ENCODE measurements at regions not wholly inside any gene's neighbourhood (a gene's known extent, or its start where the extent isn't known, plus 50 kb on each side); places are given as distances from the start of the nearest gene placed in this dataset.
"Not testable (repeated sequence)": the region's sequence is repeated elsewhere in the genome, so short reads cannot be mapped to it uniquely, and the experiment has no call there.

GRCh38 chr3:194955546-194955945, 269.9 kb downstream of the FAM43A start:
- DNase-seq: no peak

DNA sequence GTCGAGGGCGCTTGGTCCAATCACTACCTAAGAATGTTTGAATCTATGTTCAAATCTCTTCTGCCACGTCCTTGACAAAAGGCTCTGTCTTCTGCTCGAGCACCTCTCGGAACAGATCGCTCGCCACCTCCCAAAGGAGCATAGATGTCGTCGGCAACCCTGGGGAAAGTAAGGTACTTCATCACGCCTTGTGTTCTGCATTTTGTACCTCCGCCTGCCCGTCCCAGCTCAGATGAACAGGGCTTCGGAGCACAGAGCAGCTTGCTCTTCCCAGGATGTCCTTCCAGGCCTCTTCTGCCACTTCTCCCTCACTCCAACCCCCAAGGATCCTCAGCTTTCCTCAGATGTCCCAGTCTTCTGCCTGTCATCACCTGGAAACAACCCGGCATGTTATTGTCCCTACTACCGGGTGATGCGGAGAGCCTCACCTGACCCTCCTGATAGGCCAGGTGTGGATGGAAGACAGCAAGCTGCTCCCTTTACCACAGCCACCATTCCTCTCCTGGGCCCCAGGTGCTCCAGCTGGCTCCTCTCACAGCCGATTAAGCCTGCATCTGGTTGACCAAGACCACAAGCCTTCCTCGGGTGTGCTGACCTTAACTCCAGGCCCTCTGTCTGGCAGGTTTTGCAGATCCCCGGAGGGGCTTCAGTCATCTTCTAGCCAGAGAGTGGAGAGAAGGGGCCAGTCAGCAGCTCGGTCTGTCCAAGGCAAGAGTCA, 270.5 kb downstream of the FAM43A start:
- no peak for DNase-seq

DNA sequence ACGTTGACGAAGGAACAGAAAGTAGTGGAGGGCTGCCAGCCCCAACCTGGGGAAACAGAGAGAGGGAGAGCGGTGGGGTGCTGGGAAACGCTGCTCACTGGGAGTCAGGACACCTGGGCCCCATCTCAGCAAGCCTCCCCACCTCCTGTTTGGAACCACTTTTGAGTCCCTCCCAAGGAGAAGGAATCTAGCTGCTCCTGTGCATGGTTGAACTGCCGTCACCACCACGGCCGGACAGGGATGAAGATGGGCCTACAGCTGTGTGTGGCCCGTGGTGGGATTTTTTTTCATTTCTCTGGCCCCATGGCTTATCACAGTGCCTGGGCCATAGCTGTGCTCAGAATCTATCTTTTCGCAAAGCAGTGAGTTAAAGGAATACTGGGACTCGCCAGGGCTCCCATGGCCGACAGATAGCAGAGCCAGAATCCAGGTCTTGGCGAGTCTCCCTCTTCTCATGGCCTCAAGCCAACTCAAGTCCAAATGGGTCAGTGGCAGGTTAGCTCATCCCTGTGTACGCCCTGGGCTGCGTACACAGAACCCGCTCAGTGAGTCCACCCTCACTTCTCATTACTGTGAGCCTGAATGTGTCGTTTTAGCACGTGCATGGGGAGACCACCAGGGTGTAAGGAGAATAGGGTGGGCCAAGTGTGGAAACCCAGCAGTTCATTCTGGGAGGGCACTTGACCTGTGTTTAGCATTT, 271.2 kb downstream of the FAM43A start:
- DNase-seq: no peak

GRCh38 chr3:194957743-194958240, 272.1 kb downstream of the FAM43A start:
- no peak for DNase-seq

DNA sequence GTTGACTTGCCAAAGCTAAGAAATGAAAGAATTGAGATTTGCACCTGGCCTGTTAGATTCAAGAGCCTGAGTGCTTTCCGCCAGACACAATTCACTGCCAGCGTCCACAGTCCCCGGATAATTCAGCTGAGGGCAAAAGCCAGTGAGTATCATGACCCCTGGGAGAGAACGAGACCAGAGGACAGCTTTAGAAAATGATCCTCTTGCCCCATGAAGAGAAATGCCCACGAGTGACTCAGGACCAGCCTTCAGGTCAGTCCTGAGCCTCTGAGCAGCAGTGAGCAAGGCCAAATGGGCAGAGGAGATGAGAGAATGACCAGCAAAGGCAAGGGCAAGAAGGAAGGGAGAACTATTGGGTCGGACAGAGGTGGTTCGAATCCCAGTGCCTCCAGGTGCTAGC, 273.5 kb downstream of the FAM43A start:
- no peak for DNase-seq

DNA sequence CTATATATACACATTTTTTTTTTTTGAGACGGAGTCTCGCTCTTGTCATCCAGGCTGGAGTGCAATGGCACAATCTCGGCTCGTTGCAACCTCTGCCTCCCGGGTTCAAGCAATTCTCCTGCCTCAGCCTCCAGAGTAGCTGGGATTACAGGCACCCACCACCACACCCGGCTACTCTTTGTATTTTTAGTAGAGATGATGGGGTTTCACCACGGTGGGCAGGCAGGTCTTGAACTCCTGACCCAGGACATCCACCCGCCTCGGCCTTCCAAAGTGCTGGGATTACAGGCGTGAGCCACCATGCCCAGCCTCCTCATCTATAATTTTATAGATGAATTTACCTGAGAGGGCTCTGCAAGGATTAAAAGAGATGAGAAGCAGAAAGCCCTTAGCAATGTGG, 274.0 kb downstream of the FAM43A start:
- not testable (repeated sequence) for DNase-seq

- no peak for DNase-seq
These were observed 274.9 kb downstream of the FAM43A start for GRCh38 chr3:194960446-194961032.

DNA sequence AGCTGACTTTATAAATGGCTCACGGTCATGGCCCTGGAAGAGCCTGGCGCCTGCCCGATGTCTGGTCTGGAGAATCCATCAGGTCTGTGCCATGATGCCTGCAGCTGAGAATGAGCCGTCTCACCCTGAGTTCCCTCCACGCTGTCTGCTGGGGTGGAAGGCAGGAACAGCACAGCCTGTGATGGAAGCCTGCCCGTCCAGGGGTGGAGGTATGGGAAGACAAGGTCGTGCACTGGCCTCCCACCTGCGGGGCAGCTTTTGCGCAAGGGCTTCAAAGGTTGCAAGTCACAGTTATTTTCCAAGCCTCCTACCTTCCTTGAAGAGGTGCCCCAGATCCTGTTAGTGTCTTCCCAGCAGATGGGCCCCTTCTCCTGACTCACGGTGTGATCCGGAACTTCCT, 275.5 kb downstream of the FAM43A start:
- no peak for DNase-seq

- DNase-seq: no peak
These were observed 275.9 kb downstream of the FAM43A start for GRCh38 chr3:194961571-194961970.

DNA sequence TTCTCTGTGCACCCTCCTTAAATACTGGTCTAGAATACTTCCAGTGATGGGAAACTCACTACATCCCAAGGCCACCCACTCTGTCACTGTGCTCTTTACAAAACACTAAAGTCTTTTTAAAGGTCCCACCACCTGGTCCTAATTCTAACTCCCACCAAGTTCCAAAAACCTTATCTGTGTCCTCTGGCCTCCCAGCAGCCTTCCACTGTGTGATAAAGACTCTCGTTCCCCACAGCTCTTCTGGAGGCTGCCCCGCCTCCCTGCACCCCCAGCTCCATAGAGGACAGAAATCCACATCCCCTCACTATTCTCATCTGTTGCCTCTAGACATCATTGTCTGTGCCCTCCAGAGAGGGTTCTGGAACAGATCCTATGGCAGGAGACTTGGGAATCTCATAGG, 276.4 kb downstream of the FAM43A start:
- DNase-seq: no peak

GRCh38 chr3:194964809-194965208, 279.1 kb downstream of the FAM43A start:
- DNase-seq: no peak

DNA sequence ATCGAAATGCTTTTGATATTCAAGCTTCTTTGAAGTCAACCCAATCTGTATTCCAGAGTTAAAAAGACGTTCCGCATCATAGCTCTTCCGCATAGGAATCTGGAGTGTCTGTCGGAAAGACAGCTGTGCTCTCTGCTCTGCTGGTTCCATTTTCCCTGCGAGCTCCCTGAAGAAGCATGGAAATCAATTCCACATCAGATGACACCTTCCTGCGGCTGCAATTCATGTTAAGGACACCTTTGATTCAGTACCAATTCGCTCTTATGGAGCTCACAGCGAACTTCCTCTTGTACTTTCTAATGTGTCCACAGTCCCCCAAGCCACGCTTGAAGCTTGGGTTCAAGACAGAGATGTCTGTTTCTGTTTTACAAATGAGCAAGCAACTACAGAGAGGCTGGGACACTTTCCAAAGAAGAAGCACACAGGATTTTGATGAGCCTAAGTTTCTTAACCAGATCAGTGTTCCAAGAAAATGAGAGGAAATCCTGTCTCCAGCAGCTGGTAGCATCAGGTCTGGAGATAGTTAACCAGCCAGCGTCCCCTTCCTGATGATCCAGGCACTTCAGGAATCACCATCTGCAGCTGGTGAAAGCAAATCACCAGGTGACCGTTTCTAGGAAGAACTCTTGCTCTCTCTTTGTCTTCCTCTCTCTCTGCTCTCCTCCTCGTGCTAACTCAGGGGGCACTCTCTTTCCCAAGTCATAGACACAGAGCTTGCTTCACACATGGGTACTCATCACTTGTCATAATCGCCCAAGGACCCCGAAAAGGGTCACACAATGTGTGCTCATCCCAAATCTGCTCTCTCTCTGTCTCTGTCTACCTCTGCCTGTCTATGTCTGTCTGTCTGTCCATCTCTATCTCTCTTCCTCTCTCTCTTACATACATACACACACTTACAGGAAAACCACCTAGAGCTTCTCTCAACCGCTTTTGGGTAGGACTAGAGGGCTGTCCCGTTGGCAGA, 281.8 kb downstream of the FAM43A start:
- DNase-seq: no peak

GRCh38 chr3:194970066-194970465, 284.4 kb downstream of the FAM43A start:
- DNase-seq: no peak

- no peak for DNase-seq
These were observed 285.3 kb downstream of the FAM43A start for GRCh38 chr3:194971009-194971408.

DNA sequence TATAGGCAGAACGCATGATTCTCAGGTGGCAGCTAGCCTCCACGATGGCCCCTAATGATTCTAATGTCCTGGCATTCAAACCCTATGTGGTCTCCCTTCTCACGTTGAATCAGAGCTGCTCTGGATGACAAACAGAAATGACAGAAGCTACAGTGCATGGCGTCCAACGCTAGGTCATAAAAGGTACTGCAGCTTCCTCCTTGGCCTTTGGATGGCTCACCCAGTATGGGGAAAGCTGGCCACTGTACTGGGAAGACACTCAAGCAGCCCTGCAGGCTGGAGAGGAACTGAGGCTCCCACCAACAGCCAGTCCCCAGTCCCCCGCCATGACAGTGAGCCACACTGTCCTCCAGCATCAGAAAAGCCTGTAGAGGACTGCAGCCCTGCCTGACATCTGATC, 286.3 kb downstream of the FAM43A start:
- no peak for DNase-seq

DNA sequence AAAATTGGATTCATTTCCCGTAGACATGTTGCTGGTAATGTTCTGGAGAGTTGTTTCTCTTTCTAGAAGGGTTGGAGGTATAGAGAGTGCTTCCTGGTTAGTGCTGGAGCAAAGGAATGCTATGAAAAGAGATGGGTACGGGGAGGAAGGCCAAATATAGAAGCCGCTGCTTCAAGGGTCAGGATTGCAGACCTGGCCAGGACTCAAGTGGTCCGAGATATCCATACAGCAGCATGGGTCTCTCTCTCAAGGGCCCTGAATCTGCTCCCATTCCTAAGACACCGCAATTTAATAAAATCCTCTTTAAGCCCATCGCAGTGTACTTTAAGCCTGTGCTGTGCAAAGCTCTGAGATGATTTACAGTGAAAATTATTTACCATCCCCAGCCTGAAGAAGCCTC, 287.0 kb downstream of the FAM43A start:
- DNase-seq: no peak

GRCh38 chr3:194973366-194974000, 287.8 kb downstream of the FAM43A start:
- DNase-seq: no peak

DNA sequence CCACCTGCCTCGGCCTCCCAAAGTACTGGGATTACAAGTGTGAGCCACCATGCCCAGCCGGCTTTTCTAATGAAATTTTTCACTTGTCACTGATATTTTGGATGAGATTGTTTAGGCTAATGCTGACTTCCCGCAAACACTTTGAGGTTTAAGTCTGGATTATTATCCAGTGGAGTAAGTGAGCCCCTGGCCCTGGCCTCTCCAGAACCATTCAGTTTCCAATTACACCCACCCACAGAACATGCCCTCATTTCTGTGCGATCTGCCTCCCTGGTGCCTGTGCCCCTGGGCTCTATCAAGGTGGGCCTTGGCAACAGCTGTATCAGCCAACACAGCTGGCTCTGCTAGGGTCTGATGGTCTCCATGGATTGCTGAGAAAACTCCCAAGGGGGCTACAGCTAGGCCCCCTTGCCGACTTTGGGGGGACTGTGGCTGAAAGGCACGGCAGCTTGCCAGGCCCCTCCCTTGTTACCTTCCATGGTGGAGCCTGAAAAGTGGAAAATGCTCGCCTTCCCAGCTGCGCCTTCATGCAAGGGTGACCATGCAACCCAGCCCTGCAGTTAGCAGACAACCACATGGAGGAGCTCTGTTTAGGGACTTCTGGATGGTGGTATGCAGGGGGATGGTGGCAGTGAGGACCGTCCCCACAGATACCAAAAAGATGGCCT, 288.9 kb downstream of the FAM43A start:
- no peak for DNase-seq

GRCh38 chr3:194976049-194976451, 290.4 kb downstream of the FAM43A start:
- no peak for DNase-seq

GRCh38 chr3:194976874-194977273, 291.2 kb downstream of the FAM43A start:
- DNase-seq: no peak

DNA sequence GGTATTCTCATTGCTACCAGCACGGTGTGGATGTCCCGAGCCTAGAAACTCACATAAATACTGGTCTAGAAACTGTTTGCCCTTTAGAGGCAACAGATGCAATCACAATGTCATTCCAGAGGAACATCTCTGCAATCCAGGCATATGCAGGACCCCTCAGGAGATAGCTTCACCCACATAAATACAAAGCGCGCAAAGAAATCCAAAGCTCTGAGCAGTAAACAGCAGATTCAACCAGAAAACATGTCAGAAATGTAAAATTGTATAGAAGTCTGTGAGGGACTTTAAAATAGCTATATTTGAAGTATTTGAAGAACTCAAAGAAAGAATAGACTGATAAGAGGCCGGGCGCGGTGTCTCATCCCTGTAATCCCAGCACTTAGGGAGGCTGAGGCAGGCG, 291.7 kb downstream of the FAM43A start:
- no peak for DNase-seq

DNA sequence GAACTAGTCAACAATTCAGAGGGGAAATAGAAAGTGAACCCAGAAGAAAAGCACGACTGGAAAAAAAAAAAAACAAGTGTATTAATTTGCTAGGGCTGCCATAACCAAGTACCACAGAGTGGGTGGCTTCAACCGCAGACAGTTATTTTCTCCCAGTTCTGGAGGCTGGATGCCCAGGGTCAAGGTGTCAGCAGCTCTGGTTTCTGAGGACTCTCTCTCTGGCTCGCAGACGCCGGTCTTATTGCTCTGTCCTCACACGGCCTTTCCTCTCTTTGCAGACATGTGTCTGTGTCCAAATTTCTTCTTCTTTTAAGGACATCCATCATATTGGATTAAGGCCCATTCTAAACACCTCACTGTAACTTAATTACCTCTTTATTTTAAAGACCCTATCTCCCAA, 291.8 kb downstream of the XXYLT1 start:
- DNase-seq: no peak
